ENCODE measurements at regions not wholly inside any gene's neighbourhood (a gene's known extent, or its start where the extent isn't known, plus 50 kb on each side); places are given as distances from the start of the nearest gene placed in this dataset.

GRCh38 chr21:27369978-27370571 lies 403.2 kb upstream of the ADAMTS5 start:
- TF ChIP-seq ZNF639 (CRISPR knock-in tag; conservative IDR thresholded peaks at IDR 0.05 in 1 of 2, IDR thresholded peaks at IDR 0.05 in 1 of 2) (no peak), CAMTA2 (CRISPR knock-in tag; conservative IDR thresholded peaks at IDR 0.05) (no peak), ZFX (CRISPR knock-in tag; IDR thresholded peaks at IDR 0.05) (no peak), SMARCA5 (IDR thresholded peaks at IDR 0.05) (no peak), KAT8 (IDR thresholded peaks at IDR 0.05; ENCODE audit: low read depth) (no peak), KLF10 (CRISPR knock-in tag; IDR thresholded peaks at IDR 0.05) (no peak), ARID3A (IDR thresholded peaks at IDR 0.05; ENCODE audit: borderline replicate concordance, low read depth, low read length) (no peak)
- TF ChIP-seq, protein P1, sequence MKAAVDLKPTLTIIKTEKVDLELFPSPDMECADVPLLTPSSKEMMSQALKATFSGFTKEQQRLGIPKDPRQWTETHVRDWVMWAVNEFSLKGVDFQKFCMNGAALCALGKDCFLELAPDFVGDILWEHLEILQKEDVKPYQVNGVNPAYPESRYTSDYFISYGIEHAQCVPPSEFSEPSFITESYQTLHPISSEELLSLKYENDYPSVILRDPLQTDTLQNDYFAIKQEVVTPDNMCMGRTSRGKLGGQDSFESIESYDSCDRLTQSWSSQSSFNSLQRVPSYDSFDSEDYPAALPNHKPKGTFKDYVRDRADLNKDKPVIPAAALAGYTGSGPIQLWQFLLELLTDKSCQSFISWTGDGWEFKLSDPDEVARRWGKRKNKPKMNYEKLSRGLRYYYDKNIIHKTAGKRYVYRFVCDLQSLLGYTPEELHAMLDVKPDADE (conservative IDR thresholded peaks at IDR 0.05; ENCODE audit: control insufficient read depth, low read depth, low read length): no peak
